ENCODE measurements at regions not wholly inside any gene's neighbourhood (a gene's known extent, or its start where the extent isn't known, plus 50 kb on each side); places are given as distances from the start of the nearest gene placed in this dataset.

DNA sequence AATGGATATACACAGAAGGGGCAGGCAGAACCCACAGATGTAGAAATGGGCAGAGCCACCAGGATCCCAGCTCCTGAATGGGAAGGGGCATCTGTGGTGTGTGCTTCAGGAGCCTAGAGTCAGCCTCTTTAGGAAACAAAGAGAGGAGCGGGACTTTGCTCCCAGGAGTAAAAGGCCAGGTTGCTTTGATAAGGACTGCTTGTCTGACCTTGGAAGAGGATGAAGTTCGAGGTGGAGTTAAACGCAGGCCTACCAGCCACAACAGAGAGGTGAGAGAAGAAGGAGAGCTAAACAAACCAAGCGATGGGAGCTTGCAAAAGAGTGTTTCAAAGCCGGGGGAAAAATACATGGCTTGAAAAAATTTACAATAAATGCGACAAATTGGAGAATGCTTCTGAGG is 49.9 kb upstream of the TMPRSS2 start:
- H3K14ac ChIP-seq (ENCODE audit: low read length): no peak overlapping the region
- no peaks in the 10 kb centered on the region for H3K36me3 ChIP-seq (replicated peaks in 1 of 2; ENCODE audit: control insufficient read depth in 2 of 2, insufficient read depth in 2 of 2, low read length in 2 of 2)
- no CpG with 5 or more reads among the region's 6 CpGs for WGBS, 2 donors (ENCODE audit: extremely low coverage in 2 of 2, insufficient read length in 2 of 2, insufficient replicate concordance in 1 of 2)
- no peak overlapping the region for H2BK120ac ChIP-seq (ENCODE audit: low read depth, low read length)
- H3K27ac ChIP-seq (replicated peaks; ENCODE audit: low read length): no peak overlapping the region
- no peak overlapping the region for H3K4me3 ChIP-seq (ENCODE audit: low read length in 2 of 2)
- no peaks in the 10 kb centered on the region for H3K9me3 ChIP-seq (replicated peaks in 1 of 2; ENCODE audit: control insufficient read depth in 2 of 2, insufficient read depth in 1 of 2, low read depth in 1 of 2, low read length in 2 of 2)
- no peak overlapping the region for H3K23ac ChIP-seq (ENCODE audit: low read depth, low read length, poor library complexity)
- no peak overlapping the region for H2AK5ac ChIP-seq (ENCODE audit: low read depth, low read length)
- H2BK15ac ChIP-seq (ENCODE audit: low read length): no peak overlapping the region
- H3K79me1 ChIP-seq (ENCODE audit: low read depth, low read length): no peaks in the 10 kb centered on the region
- no peaks in the 10 kb centered on the region for H3K4me1 ChIP-seq (ENCODE audit: control insufficient read depth in 2 of 2, insufficient read depth in 1 of 2, low read depth in 1 of 2, low read length in 2 of 2)
- no peak for DNase-seq (ENCODE audit: low spot score)
- H3K27me3 ChIP-seq (ENCODE audit: control insufficient read depth in 3 of 3, insufficient read depth in 3 of 3, low read depth in 1 of 3, low read length in 3 of 3): no peaks in the 10 kb centered on the region
- no peak overlapping the region for H3K9ac ChIP-seq (ENCODE audit: low read depth, low read length, poor library complexity)
- no peak overlapping the region for H2BK5ac ChIP-seq (ENCODE audit: low read length)
- no peak overlapping the region for H2AFZ ChIP-seq (ENCODE audit: low read length)
- no peak overlapping the region for H4K8ac ChIP-seq (ENCODE audit: low read depth, low read length)
- no peak overlapping the region for H4K91ac ChIP-seq (ENCODE audit: low read depth, low read length, poor library complexity)
- H3K4ac ChIP-seq (ENCODE audit: low read length): no peak overlapping the region
- H3K4me2 ChIP-seq (ENCODE audit: insufficient read depth, low read length, poor library complexity, severe bottlenecking): no peak overlapping the region
- no peak overlapping the region for H3K18ac ChIP-seq (ENCODE audit: low read length)
- H2BK12ac ChIP-seq (ENCODE audit: low read length): no peak overlapping the region

All from neuronal stem cell (in vitro differentiated cells).